Mesenchymal stem cell (in vitro differentiated cells and primary cell): ENCODE measurements at regions not wholly inside any gene's neighbourhood (a gene's known extent, or its start where the extent isn't known, plus 50 kb on each side); places are given as distances from the start of the nearest gene placed in this dataset.

Source experiments
- DNase-seq: peaks from one replicate; pipeline ENCODE4 v3.0.0-alpha.2; 2013
- H2AFZ ChIP-seq: one replicate; pipeline ENCODE4 v1.6.1; 2013; ENCODE audit warnings: low read depth, mild to moderate bottlenecking, control low read depth, inconsistent platforms, low read length, moderate library complexity
- H2AK5ac ChIP-seq: 2 replicates; pipeline ENCODE4 v1.6.1; 2013; ENCODE audit warnings: low read length, moderate library complexity, mild to moderate bottlenecking, inconsistent platforms; ENCODE audit not compliant: severe bottlenecking
- H2BK120ac ChIP-seq: one replicate; pipeline ENCODE4 v1.6.1; 2013; ENCODE audit warnings: low read depth, mild to moderate bottlenecking, inconsistent platforms, low read length, moderate library complexity
- H2BK12ac ChIP-seq, 2 experiments: one replicate each; pipeline ENCODE4 v1.6.1; 2013; ENCODE audit warnings: inconsistent platforms in 2 of 2, low read length in 2 of 2, mild to moderate bottlenecking in 2 of 2, moderate library complexity in 2 of 2, control low read depth in 1 of 2
- H2BK15ac ChIP-seq: one replicate; pipeline ENCODE4 v1.6.1; 2013; ENCODE audit warnings: mild to moderate bottlenecking, low read depth, inconsistent platforms; ENCODE audit not compliant: poor library complexity, severe bottlenecking
- H2BK5ac ChIP-seq: 2 replicates; pipeline ENCODE4 v1.6.1; 2013; ENCODE audit warnings: low read depth, mild to moderate bottlenecking, low read length, control low read depth, inconsistent platforms; ENCODE audit not compliant: poor library complexity, severe bottlenecking
- H3K14ac ChIP-seq, 2 experiments: one replicate each; pipeline ENCODE4 v1.6.1; 2013; ENCODE audit warnings: inconsistent platforms in 2 of 2, low read length in 2 of 2, control low read depth in 1 of 2, mild to moderate bottlenecking in 1 of 2, moderate library complexity in 1 of 2
- H3K18ac ChIP-seq, 2 experiments: one replicate each; pipeline ENCODE4 v1.6.1; 2013; ENCODE audit warnings: inconsistent platforms in 2 of 2, low read length in 2 of 2, control low read depth in 1 of 2, low read depth in 1 of 2, mild to moderate bottlenecking in 1 of 2
- H3K23ac ChIP-seq, 2 experiments: one replicate each; pipeline ENCODE4 v1.6.1; 2013; ENCODE audit warnings: inconsistent platforms in 2 of 2, low read length in 2 of 2, mild to moderate bottlenecking in 2 of 2, moderate library complexity in 2 of 2, control low read depth in 1 of 2
- H3K27ac ChIP-seq: 2 replicates; pipeline ENCODE4 v1.5.1; 2013; ENCODE audit warnings: mild to moderate bottlenecking, moderate library complexity, low read length, control low read depth, inconsistent platforms; ENCODE audit not compliant: poor library complexity, severe bottlenecking
- H3K27me3 ChIP-seq, 2 experiments: 2 replicates each; pipeline versions ENCODE4 v1.6.1 to v1.7.0; 2013; ENCODE audit warnings: low read length in 2 of 2, mild to moderate bottlenecking in 2 of 2, moderate library complexity in 2 of 2, control low read depth in 1 of 2, inconsistent platforms in 1 of 2; ENCODE audit not compliant: control insufficient read depth in 1 of 2, insufficient read depth in 1 of 2
- H3K36me3 ChIP-seq, 2 experiments: 2 replicates each; pipeline versions ENCODE4 v1.6.1 to v1.7.0; 2013; ENCODE audit warnings: low read length in 2 of 2, control low read depth in 1 of 2, inconsistent platforms in 1 of 2, low read depth in 1 of 2, mild to moderate bottlenecking in 1 of 2; ENCODE audit not compliant: insufficient read depth in 2 of 2, control insufficient read depth in 1 of 2
- H3K4ac ChIP-seq, 2 experiments: one replicate each; pipeline ENCODE4 v1.6.1; 2013; ENCODE audit warnings: inconsistent platforms in 2 of 2, low read length in 2 of 2, mild to moderate bottlenecking in 2 of 2, moderate library complexity in 2 of 2, control low read depth in 1 of 2, low read depth in 1 of 2
- H3K4me1 ChIP-seq: 2 replicates; pipeline ENCODE4 v1.6.1; 2013; ENCODE audit warnings: low read depth, low read length, control low read depth; ENCODE audit not compliant: control insufficient read depth, insufficient read depth
- H3K4me2 ChIP-seq: 2 replicates; pipeline ENCODE4 v1.6.1; 2013; ENCODE audit warnings: low read length, mild to moderate bottlenecking, inconsistent platforms; ENCODE audit not compliant: poor library complexity, severe bottlenecking
- H3K4me3 ChIP-seq, 2 experiments: 2 replicates each; pipeline versions ENCODE4 v1.5.1 to v1.7.0; 2013; ENCODE audit warnings: low read length in 2 of 2, mild to moderate bottlenecking in 2 of 2, control low read depth in 1 of 2, low read depth in 1 of 2; ENCODE audit not compliant: insufficient read depth in 1 of 2
- H3K79me1 ChIP-seq: replicated peaks from 2 replicates; pipeline ENCODE4 v1.6.1; 2013; ENCODE audit warnings: mild to moderate bottlenecking, control low read depth, low read length, inconsistent platforms; ENCODE audit not compliant: poor library complexity, severe bottlenecking
- H3K9ac ChIP-seq: 2 replicates; pipeline ENCODE4 v1.7.0; 2013; ENCODE audit warnings: mild to moderate bottlenecking, low read length, moderate library complexity
- H3K9me3 ChIP-seq: 2 replicates; pipeline ENCODE4 v1.7.0; 2013; ENCODE audit warnings: mild to moderate bottlenecking, low read length; ENCODE audit not compliant: control insufficient read depth
- H4K8ac ChIP-seq: one replicate; pipeline ENCODE4 v1.6.1; 2013; ENCODE audit warnings: inconsistent platforms, mild to moderate bottlenecking, low read length, moderate library complexity
- H4K91ac ChIP-seq: one replicate; pipeline ENCODE4 v1.6.1; 2013; ENCODE audit warnings: mild to moderate bottlenecking, low read length, inconsistent platforms
- WGBS: methylation state at CpG from one replicate; pipeline ENCODE4 v1.1.7; 2013; ENCODE audit warnings: mixed read lengths; 5-methylcytosine and 5-hydroxymethylcytosine counted together

DNA sequence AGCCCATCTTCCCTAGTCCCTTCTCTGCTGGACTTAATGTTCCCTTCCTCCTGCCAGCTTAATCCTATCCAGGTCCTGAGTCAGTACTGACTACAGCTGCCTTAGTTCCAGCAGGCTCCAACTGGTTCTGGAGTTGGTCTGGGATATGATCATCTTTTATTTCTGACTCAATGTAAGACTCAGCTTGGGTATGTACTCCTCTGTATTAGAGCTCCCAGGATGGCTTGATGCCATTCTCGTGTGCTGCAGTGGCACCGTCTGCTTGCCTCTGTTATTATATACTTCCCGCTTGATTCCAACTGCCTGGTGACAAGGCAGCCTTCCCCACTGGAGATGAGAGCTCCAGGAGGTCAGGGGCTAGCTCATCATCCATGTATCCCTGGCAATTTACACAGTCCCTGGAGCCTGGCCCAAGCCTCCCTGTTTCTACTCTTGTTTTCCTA is 164.4 kb upstream of the DPT start:
- no peak overlapping the region for H2BK12ac ChIP-seq
- no peak overlapping the region for H2BK120ac ChIP-seq
- no peaks in the 10 kb centered on the region for H3K79me1 ChIP-seq
- no peak overlapping the region for H3K18ac ChIP-seq
- H2AK5ac ChIP-seq, result no peak overlapping the region
- H3K23ac ChIP-seq, result no peak overlapping the region
- no peak overlapping the region for H2BK5ac ChIP-seq
- no peak overlapping the region for H4K8ac ChIP-seq
- peak overlapping the region in 1 of 2 experiments; percentile 30 for H3K4me3 ChIP-seq
- H2AFZ ChIP-seq, result no peak overlapping the region
- peaks cover 0 to 4% of the 10 kb centered on the region in 2 experiments for H3K27me3 ChIP-seq
- no peaks in the 10 kb centered on the region for H3K4me1 ChIP-seq
- no peak overlapping the region for H2BK15ac ChIP-seq
- no peak overlapping the region for H3K27ac ChIP-seq
- no peak overlapping the region for H3K14ac ChIP-seq
- H3K9me3 ChIP-seq, result peaks cover 3% of the 10 kb centered on the region
- peak overlapping the region; percentile 56 for H3K9ac ChIP-seq
- 90% methylated on average over 3 of the region's 3 CpGs for WGBS
- H4K91ac ChIP-seq, result no peak overlapping the region
- H3K4me2 ChIP-seq, result no peak overlapping the region
- no peak for DNase-seq
- no peaks in the 10 kb centered on the region for H3K36me3 ChIP-seq
- no peak overlapping the region for H3K4ac ChIP-seq

DNA sequence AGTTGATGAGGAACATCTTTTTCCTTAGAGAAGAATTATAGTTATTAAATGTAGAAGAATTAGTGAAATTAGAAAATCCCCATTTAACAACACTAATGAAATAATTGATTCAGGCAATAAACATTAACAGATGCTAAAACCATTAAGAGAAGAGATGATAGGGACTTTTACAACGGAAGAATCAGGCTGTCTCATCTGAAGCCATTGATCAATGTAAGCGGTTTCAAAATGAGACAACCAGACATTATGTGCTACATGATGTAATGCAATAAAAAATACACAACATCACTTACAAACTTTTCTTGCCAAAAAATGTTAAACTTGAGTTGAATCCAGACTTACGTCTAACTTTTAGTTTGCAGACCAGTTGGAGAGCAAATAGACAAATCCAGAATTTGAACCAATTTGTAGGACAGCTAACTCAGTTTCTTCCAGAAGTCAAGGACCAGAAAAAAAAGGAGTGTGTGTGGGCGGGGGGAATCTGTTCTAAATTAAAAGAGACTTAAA is 165.4 kb upstream of the DPT start:
- Histone ChIP-seq H3K4ac (no peak overlapping the region), H2BK5ac (no peak overlapping the region), H2BK12ac (no peak overlapping the region), H3K14ac (no peak overlapping the region), H3K79me1 (no peaks in the 10 kb centered on the region), H3K4me3 (no peak overlapping the region), H2BK15ac (no peak overlapping the region), H3K36me3 (no peaks in the 10 kb centered on the region), H4K91ac (no peak overlapping the region), H3K27me3 (no peaks in the 10 kb centered on the region), H2AK5ac (no peak overlapping the region), H2BK120ac (no peak overlapping the region), H3K18ac (no peak overlapping the region), H3K4me2 (no peak overlapping the region), H3K4me1 (no peaks in the 10 kb centered on the region), H3K9me3 (no peaks in the 10 kb centered on the region), H2AFZ (no peak overlapping the region), H3K23ac (no peak overlapping the region), H4K8ac (no peak overlapping the region), H3K27ac (no peak overlapping the region), H3K9ac (no peak overlapping the region)
- no peak for DNase-seq
- WGBS, result 95% methylated on average over 3 of the region's 4 CpGs

DNA sequence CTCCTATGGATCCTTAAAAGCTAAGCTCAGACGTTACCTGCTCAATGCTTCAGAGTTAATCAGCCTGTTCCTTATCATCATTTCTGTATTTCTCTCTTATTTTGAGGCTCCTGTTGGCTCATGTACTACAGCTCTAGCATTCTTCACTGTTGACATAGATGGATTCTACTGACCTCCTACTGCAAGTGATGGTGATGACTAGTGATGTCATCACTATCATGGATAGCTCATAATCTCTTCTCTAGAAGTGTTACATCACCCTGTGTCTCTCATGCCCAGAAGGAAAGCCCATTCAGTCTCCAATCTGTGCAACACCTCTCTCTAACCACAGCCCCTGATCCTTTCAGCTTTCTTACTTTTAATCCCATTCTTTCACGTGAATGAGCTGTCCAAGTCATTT is 168.2 kb upstream of the DPT start:
- H3K23ac ChIP-seq, result no peak overlapping the region
- H2BK5ac ChIP-seq, result no peak overlapping the region
- H2BK12ac ChIP-seq, result no peak overlapping the region
- H2BK15ac ChIP-seq, result no peak overlapping the region
- H3K36me3 ChIP-seq, result no peaks in the 10 kb centered on the region
- H3K4me3 ChIP-seq, result no peak overlapping the region
- H3K79me1 ChIP-seq, result no peaks in the 10 kb centered on the region
- H3K27ac ChIP-seq, result no peak overlapping the region
- H3K9me3 ChIP-seq, result no peaks in the 10 kb centered on the region
- H2BK120ac ChIP-seq, result no peak overlapping the region
- H3K4ac ChIP-seq, result no peak overlapping the region
- H3K4me1 ChIP-seq, result no peaks in the 10 kb centered on the region
- no peak overlapping the region for H3K18ac ChIP-seq
- H2AFZ ChIP-seq, result no peak overlapping the region
- DNase-seq, result no peak
- H4K91ac ChIP-seq, result no peak overlapping the region
- H3K14ac ChIP-seq, result no peak overlapping the region
- H3K4me2 ChIP-seq, result no peak overlapping the region
- H4K8ac ChIP-seq, result no peak overlapping the region
- H2AK5ac ChIP-seq, result no peak overlapping the region
- no peak overlapping the region for H3K9ac ChIP-seq
- H3K27me3 ChIP-seq, result no peaks in the 10 kb centered on the region
- 88% methylated on average over 2 of the region's 2 CpGs for WGBS

DNA sequence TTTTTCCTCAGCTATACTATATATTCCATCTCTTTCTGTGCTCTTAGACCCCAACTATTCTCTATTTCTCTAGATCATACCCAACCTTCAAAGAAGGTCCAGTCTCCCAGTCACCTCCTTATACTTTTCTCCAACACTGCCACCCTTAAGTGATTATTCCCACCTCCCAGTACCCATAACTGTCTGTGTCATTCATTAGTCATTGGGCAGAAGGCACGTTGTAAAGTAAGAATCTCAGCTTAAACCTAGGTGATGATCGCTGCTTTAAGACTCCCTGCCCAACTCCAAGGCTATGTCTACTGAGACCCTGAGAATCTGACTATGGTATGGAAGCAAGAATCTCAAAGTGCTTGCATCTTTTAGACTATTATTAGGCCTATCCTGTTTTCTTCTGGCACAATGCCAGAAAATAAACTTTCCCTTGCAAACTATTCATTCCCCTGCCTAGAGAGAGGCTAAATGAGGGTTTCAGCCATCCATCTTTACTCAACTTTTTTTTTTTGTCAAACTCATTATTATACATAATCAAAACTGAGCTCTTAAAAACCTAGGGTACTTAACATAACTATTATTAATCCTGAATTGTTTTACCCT is 174.3 kb upstream of the DPT start:
- H2BK15ac ChIP-seq, result no peak overlapping the region
- H3K36me3 ChIP-seq, result no peaks in the 10 kb centered on the region
- H3K4ac ChIP-seq, result no peak overlapping the region
- no peak overlapping the region for H3K4me2 ChIP-seq
- H3K18ac ChIP-seq, result no peak overlapping the region
- H3K14ac ChIP-seq, result no peak overlapping the region
- no peak overlapping the region for H2AFZ ChIP-seq
- no peaks in the 10 kb centered on the region for H3K9me3 ChIP-seq
- no peak overlapping the region for H3K4me3 ChIP-seq
- H3K23ac ChIP-seq, result no peak overlapping the region
- H4K91ac ChIP-seq, result no peak overlapping the region
- no peaks in the 10 kb centered on the region for H3K4me1 ChIP-seq
- H3K27ac ChIP-seq, result no peak overlapping the region
- DNase-seq, result no peak
- no peak overlapping the region for H4K8ac ChIP-seq
- WGBS, result 75% methylated on average over 2 of the region's 2 CpGs
- H2BK5ac ChIP-seq, result no peak overlapping the region
- no peak overlapping the region for H3K9ac ChIP-seq
- no peaks in the 10 kb centered on the region for H3K79me1 ChIP-seq
- H2BK12ac ChIP-seq, result no peak overlapping the region
- no peak overlapping the region for H2AK5ac ChIP-seq
- H3K27me3 ChIP-seq, result no peaks in the 10 kb centered on the region
- no peak overlapping the region for H2BK120ac ChIP-seq
